ENCODE measurements at regions not wholly inside any gene's neighbourhood (a gene's known extent, or its start where the extent isn't known, plus 50 kb on each side); places are given as distances from the start of the nearest gene placed in this dataset.

DNA sequence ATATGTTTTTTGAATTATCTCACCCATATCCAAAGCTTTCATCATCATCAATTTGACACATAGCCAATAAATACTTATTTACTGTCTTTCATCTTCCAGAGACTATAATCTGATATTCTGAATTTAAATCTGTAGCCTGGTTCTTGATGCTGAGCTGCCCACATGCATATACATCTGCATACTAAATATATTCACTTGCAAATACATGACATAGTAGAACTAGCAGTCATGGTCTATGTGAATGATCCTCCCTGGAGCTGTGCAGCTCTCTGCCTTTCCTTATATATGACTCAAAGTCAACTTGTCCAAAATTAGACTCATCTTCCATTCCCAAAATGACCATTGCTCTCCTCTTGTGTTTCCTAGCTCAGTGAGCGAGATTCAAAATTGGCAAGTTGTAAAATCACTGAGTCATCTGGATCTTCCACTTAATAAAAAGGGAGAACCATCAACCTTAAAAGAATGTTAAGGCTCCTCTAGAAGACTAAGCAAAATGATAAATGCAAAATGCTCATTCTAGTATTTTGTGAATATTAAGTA lies 448.2 kb downstream of the PPARGC1A start:
- no peak for TF ChIP-seq EZH2phosphoT487 (IDR thresholded peaks at IDR 0.05; ENCODE audit: borderline replicate concordance, low read length)
- TF ChIP-seq, protein P1, sequence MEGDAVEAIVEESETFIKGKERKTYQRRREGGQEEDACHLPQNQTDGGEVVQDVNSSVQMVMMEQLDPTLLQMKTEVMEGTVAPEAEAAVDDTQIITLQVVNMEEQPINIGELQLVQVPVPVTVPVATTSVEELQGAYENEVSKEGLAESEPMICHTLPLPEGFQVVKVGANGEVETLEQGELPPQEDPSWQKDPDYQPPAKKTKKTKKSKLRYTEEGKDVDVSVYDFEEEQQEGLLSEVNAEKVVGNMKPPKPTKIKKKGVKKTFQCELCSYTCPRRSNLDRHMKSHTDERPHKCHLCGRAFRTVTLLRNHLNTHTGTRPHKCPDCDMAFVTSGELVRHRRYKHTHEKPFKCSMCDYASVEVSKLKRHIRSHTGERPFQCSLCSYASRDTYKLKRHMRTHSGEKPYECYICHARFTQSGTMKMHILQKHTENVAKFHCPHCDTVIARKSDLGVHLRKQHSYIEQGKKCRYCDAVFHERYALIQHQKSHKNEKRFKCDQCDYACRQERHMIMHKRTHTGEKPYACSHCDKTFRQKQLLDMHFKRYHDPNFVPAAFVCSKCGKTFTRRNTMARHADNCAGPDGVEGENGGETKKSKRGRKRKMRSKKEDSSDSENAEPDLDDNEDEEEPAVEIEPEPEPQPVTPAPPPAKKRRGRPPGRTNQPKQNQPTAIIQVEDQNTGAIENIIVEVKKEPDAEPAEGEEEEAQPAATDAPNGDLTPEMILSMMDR (IDR thresholded peaks at IDR 0.05; ENCODE audit: low read depth, low read length, poor library complexity, severe bottlenecking) = no peak
